H1 (cell line): ENCODE measurements at regions not wholly inside any gene's neighbourhood (a gene's known extent, or its start where the extent isn't known, plus 50 kb on each side); places are given as distances from the start of the nearest gene placed in this dataset.

Source experiments
- CTCF ChIA-PET: fragments of 300-600 bp; sonication (Branson Sonifier 250); formaldehyde crosslinking; loops from one replicate; lab custom pipeline; 2021; ENCODE audit not compliant: partially characterized antibody; lab: Charles Lee
- POLR2A ChIA-PET: fragments of 300-600 bp; sonication (Branson Sonifier 250); formaldehyde crosslinking; loops from one replicate; lab custom pipeline; 2021; ENCODE audit warnings: inconsistent platforms; ENCODE audit not compliant: partially characterized antibody; lab: Charles Lee
- DNase-seq, 2 experiments: peaks; one replicate each; pipeline versions ENCODE4 v3.0.0 to v3.0.0-alpha.2; 2010 to 2022; ENCODE audit warnings: low spot score in 2 of 2, low read depth in 1 of 2, mixed read lengths in 1 of 2
- FAIRE-seq: peaks from 2 replicates; lab custom pipeline; 2011; peaks lifted over from hg19 to GRCh38; lab: Jason Lieb, UNC
- H2AFZ ChIP-seq: 2 replicates; pipeline ENCODE4 v1.8.1; 2012; ENCODE audit warnings: low read length, inconsistent platforms
- H2AK5ac ChIP-seq: 2 replicates; pipeline ENCODE4 v1.6.1; 2013; ENCODE audit warnings: low read depth, low read length
- H2BK120ac ChIP-seq: replicated peaks from 2 replicates; pipeline ENCODE3; 2013; ENCODE audit warnings: low read depth, low read length, inconsistent platforms
- H2BK12ac ChIP-seq: 2 replicates; pipeline ENCODE4 v1.6.1; 2013; ENCODE audit warnings: low read depth, low read length
- H2BK15ac ChIP-seq: 2 replicates; pipeline ENCODE4 v1.6.1; 2013; ENCODE audit warnings: low read length
- H2BK20ac ChIP-seq: 2 replicates; pipeline ENCODE4 v1.6.1; 2013; ENCODE audit warnings: low read length
- H2BK5ac ChIP-seq: 2 replicates; pipeline ENCODE4 v1.6.1; 2013; ENCODE audit warnings: low read depth, low read length
- H3K14ac ChIP-seq: 2 replicates; pipeline ENCODE4 v1.6.1; 2013; ENCODE audit warnings: inconsistent platforms; ENCODE audit not compliant: insufficient read length
- H3K18ac ChIP-seq: 2 replicates; pipeline ENCODE4 v1.6.1; 2013; ENCODE audit warnings: low read length; ENCODE audit errors: extremely low read depth
- H3K23ac ChIP-seq: 2 replicates; pipeline ENCODE4 v1.6.1; 2013; ENCODE audit warnings: inconsistent platforms; ENCODE audit not compliant: insufficient read length
- H3K23me2 ChIP-seq: 2 replicates; pipeline ENCODE4 v1.6.1; 2013; ENCODE audit warnings: low read depth, low read length
- H3K27ac ChIP-seq: 2 replicates; pipeline ENCODE4 v1.6.1; 2011; ENCODE audit warnings: low read depth, low read length, inconsistent platforms
- H3K27me3 ChIP-seq, 4 experiments: replicated peaks in 1 of 4; 1 replicate in 1 of 4; 2 replicates in 3 of 4; pipeline versions ENCODE4 v1.6.1 to v1.8.1; 2011 to 2013; ENCODE audit warnings: low read length in 3 of 4, mild to moderate bottlenecking in 3 of 4, inconsistent platforms in 2 of 4, mixed read lengths in 2 of 4, moderate library complexity in 1 of 4; ENCODE audit not compliant: control insufficient read depth in 3 of 4, insufficient read depth in 3 of 4; ENCODE audit errors: extremely low read depth in 1 of 4
- H3K36me3 ChIP-seq, 4 experiments: 2 replicates each; pipeline versions ENCODE4 v1.6.1 to v1.8.1; 2011 to 2013; ENCODE audit warnings: mild to moderate bottlenecking in 4 of 4, low read length in 3 of 4, moderate library complexity in 2 of 4, control low read depth in 1 of 4, inconsistent platforms in 1 of 4; ENCODE audit not compliant: insufficient read depth in 4 of 4, control insufficient read depth in 2 of 4
- H3K4ac ChIP-seq: replicated peaks from 2 replicates; pipeline ENCODE3; 2013; ENCODE audit warnings: low read length, low read depth, mixed read lengths, inconsistent platforms; ENCODE audit not compliant: insufficient read length
- H3K4me1 ChIP-seq, 4 experiments: replicated peaks in 1 of 4; 1 replicate in 1 of 4; 2 replicates in 3 of 4; pipeline versions ENCODE4 v1.6.1 to v1.8.1; 2011 to 2013; ENCODE audit warnings: low read length in 3 of 4, inconsistent platforms in 2 of 4, mixed read lengths in 1 of 4; ENCODE audit not compliant: insufficient read depth in 4 of 4, control insufficient read depth in 3 of 4
- H3K4me2 ChIP-seq, 2 experiments: 2 replicates each; pipeline versions ENCODE4 v1.6.1 to v1.8.1; 2011 to 2013; ENCODE audit warnings: low read depth in 2 of 2, low read length in 2 of 2, control low read depth in 1 of 2, inconsistent platforms in 1 of 2, mild to moderate bottlenecking in 1 of 2; ENCODE audit not compliant: insufficient read depth in 1 of 2
- H3K4me3 ChIP-seq, 4 experiments: fragments of 200-600, 300-600 bp in 1 of 4; sonication (generic), shearing (Covaris generic), sonication (Bioruptor Twin) in 1 of 4; 2 replicates each; pipeline versions ENCODE4 v1.5.1 to v1.8.1; 2011 to 2016; ENCODE audit warnings: low read length in 4 of 4, low read depth in 3 of 4, control low read depth in 2 of 4, inconsistent platforms in 2 of 4, mild to moderate bottlenecking in 2 of 4, mixed read lengths in 1 of 4, moderate library complexity in 1 of 4; ENCODE audit not compliant: insufficient read depth in 2 of 4; ENCODE audit errors: extremely low read depth in 1 of 4
- H3K56ac ChIP-seq: replicated peaks from 2 replicates; pipeline ENCODE3; 2013; ENCODE audit warnings: low read depth, mild to moderate bottlenecking, mixed read lengths, low read length, inconsistent platforms; ENCODE audit not compliant: insufficient read length
- H3K79me1 ChIP-seq: 2 replicates; pipeline ENCODE4 v1.6.1; 2013; ENCODE audit warnings: low read depth, low read length, control low read depth
- H3K79me2 ChIP-seq, 2 experiments: 2 replicates each; pipeline versions ENCODE4 v1.6.1 to v1.8.1; 2012 to 2013; ENCODE audit warnings: low read length in 2 of 2, mild to moderate bottlenecking in 2 of 2, inconsistent platforms in 1 of 2; ENCODE audit not compliant: insufficient read depth in 2 of 2, control insufficient read depth in 1 of 2
- H3K9ac ChIP-seq, 4 experiments: replicated peaks in 1 of 4; 1 replicate in 1 of 4; 2 replicates in 3 of 4; pipeline versions ENCODE4 v1.6.1 to v1.8.1; 2011 to 2013; ENCODE audit warnings: low read depth in 3 of 4, low read length in 3 of 4, control low read depth in 2 of 4, mild to moderate bottlenecking in 2 of 4, moderate library complexity in 2 of 4, inconsistent platforms in 1 of 4; ENCODE audit errors: extremely low read depth in 1 of 4
- H3K9me3 ChIP-seq, 2 experiments: 2 replicates each; pipeline versions ENCODE4 v1.6.1 to v1.8.1; 2012 to 2013; ENCODE audit warnings: mild to moderate bottlenecking in 2 of 2, moderate library complexity in 2 of 2, control low read depth in 1 of 2, inconsistent platforms in 1 of 2, low read depth in 1 of 2, low read length in 1 of 2, mixed read lengths in 1 of 2; ENCODE audit not compliant: insufficient read depth in 2 of 2
- H4K20me1 ChIP-seq, 2 experiments: replicated peaks in 1 of 2; 2 replicates each; pipeline versions ENCODE3 to v1.8.1; 2011 to 2013; ENCODE audit warnings: inconsistent platforms in 2 of 2, low read length in 2 of 2, mild to moderate bottlenecking in 1 of 2; ENCODE audit not compliant: insufficient read depth in 2 of 2, control insufficient read depth in 1 of 2
- H4K5ac ChIP-seq: 2 replicates; pipeline ENCODE4 v1.6.1; 2013; ENCODE audit warnings: low read length, low read depth, mixed read lengths, inconsistent platforms; ENCODE audit not compliant: insufficient read length
- H4K8ac ChIP-seq: 2 replicates; pipeline ENCODE4 v1.8.0; 2013; ENCODE audit warnings: mild to moderate bottlenecking, moderate library complexity, low read length, inconsistent platforms; ENCODE audit not compliant: insufficient read depth; ENCODE audit errors: extremely low read depth
- H4K91ac ChIP-seq: replicated peaks from 2 replicates; pipeline ENCODE3; 2013; ENCODE audit warnings: low read length, mixed read lengths, inconsistent platforms; ENCODE audit not compliant: insufficient read length
- EGR1 ChIP-seq: IDR thresholded peaks from 2 replicates; pipeline ENCODE4 v1.6.1; 2011; ENCODE audit warnings: low read depth, low read length, borderline replicate concordance
- EZH2 ChIP-seq: fragments of 200-600 bp; sonication (generic); IDR thresholded peaks from 2 replicates; pipeline ENCODE4 v1.7.1; 2012; ENCODE audit warnings: low read depth, mild to moderate bottlenecking, moderate library complexity, low read length, inconsistent platforms; ENCODE audit not compliant: severe bottlenecking
- GABPA ChIP-seq: IDR thresholded peaks from 2 replicates; pipeline ENCODE4 v1.6.1; 2011; ENCODE audit warnings: mild to moderate bottlenecking, low read length, moderate library complexity, borderline replicate concordance; ENCODE audit not compliant: insufficient read depth
- GTF2F1 ChIP-seq: IDR thresholded peaks from 2 replicates; pipeline ENCODE4 v1.6.1; 2012; ENCODE audit warnings: low read depth, low read length, improper control_type of control experiment, borderline replicate concordance
- JUND ChIP-seq: IDR thresholded peaks from 2 replicates; pipeline ENCODE4 v1.6.1; 2011; ENCODE audit warnings: mild to moderate bottlenecking, improper control_type of control experiment, low read length
- POLR2AphosphoS5 ChIP-seq: IDR thresholded peaks from 2 replicates; pipeline ENCODE4 v1.6.1; 2011; ENCODE audit warnings: low read depth, low read length
- RBBP5 ChIP-seq: IDR thresholded peaks from 2 replicates; pipeline ENCODE4 v1.7.1; 2012; ENCODE audit warnings: low read depth, mild to moderate bottlenecking, inconsistent platforms, low read length, moderate library complexity, borderline replicate concordance
- RNF2 ChIP-seq: fragments of 200-900, 300-1000 bp; sonication (generic); IDR thresholded peaks from 2 replicates; pipeline ENCODE4 v1.7.1; 2016; ENCODE audit warnings: borderline replicate concordance, low read depth, mild to moderate bottlenecking, antibody characterized with exemption, low read length; ENCODE audit not compliant: poor library complexity, severe bottlenecking; ENCODE audit errors: missing control alignments
- SIRT6 ChIP-seq: IDR thresholded peaks from one replicate; pipeline ENCODE4 v1.7.1; 2012; ENCODE audit warnings: low read length, inconsistent platforms
- SP2 ChIP-seq: IDR thresholded peaks from 2 replicates; pipeline ENCODE4 v1.6.1; 2012; ENCODE audit warnings: mild to moderate bottlenecking, low read length, inconsistent platforms
- SP4 ChIP-seq: IDR thresholded peaks from 2 replicates; pipeline ENCODE4 v1.6.1; 2012; ENCODE audit warnings: low read length, inconsistent platforms
- SUZ12 ChIP-seq: fragments of 200-600 bp; sonication (generic); IDR thresholded peaks from 2 replicates; pipeline ENCODE4 v1.6.1; 2012; ENCODE audit warnings: mild to moderate bottlenecking, inconsistent platforms, low read length, moderate library complexity, mixed read lengths
- TCF12 ChIP-seq: IDR thresholded peaks from 2 replicates; pipeline ENCODE4 v1.6.1; 2011; ENCODE audit warnings: low read depth, mild to moderate bottlenecking, low read length
- WGBS, 2 experiments: shearing (Covaris generic) in 1 of 2; methylation state at CpG; one replicate each; pipeline versions ENCODE4 v1.1.6 to v1.1.7; 2013 to 2015; ENCODE audit warnings: low lambda C conversion rate in 2 of 2, mixed read lengths in 2 of 2, inconsistent platforms in 1 of 2, low coverage in 1 of 2, missing lambda C conversion rate in 1 of 2; ENCODE audit not compliant: insufficient replicate concordance in 2 of 2, insufficient coverage in 1 of 2, insufficient read length in 1 of 2; ENCODE audit errors: extremely low coverage in 1 of 2, missing lambda C conversion rate in 1 of 2; 5-methylcytosine and 5-hydroxymethylcytosine counted together
- TF ChIP-seq, protein P1 (sequence below): IDR thresholded peaks from 2 replicates; pipeline ENCODE4 v1.6.1; 2011; ENCODE audit warnings: low read depth, mild to moderate bottlenecking, low read length; ENCODE audit not compliant: insufficient read depth
- TF ChIP-seq, protein P2 (sequence below): IDR thresholded peaks from 2 replicates; pipeline ENCODE4 v1.6.1; 2012; ENCODE audit warnings: inconsistent platforms

DNA sequence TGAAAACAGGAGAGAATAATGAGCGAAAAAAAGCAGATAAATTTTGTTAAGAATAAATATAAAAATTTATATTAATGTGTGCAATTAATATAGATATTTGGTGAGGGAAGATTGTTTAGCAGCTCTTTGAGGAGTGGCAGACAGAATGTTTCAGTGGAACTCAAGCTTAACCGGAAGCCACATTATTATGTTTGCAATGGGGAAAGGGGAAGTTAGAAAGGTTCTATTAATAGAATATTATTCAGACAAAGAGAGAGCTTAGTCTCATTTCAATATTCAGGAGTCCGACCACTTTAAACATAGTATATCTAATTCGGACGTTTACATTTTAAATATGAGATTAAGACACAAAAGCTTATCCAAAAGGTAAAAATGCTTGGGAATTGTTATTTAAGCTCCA, 81.6 kb upstream of the KHDRBS2 start:
- Histone ChIP-seq H4K8ac (no peak overlapping the region), H3K56ac (no peak overlapping the region), H3K27me3 (no peaks in the 10 kb centered on the region), H2BK5ac (no peak overlapping the region), H4K91ac (no peak overlapping the region), H3K23ac (no peak overlapping the region), H2BK12ac (no peak overlapping the region), H3K79me2 (no peaks in the 10 kb centered on the region), H3K4me1 (no peaks in the 10 kb centered on the region; a peak in 1 of 7 replicates), H3K79me1 (no peaks in the 10 kb centered on the region), H3K4me2 (no peak overlapping the region), H3K18ac (no peak overlapping the region), H2BK120ac (no peak overlapping the region), H2AFZ (no peak overlapping the region), H4K5ac (no peak overlapping the region), H3K4me3 (no peak overlapping the region), H2BK15ac (no peak overlapping the region), H3K9ac (no peak overlapping the region), H3K14ac (no peak overlapping the region), H3K9me3 (no peaks in the 10 kb centered on the region), H3K23me2 (no peaks in the 10 kb centered on the region), H3K27ac (no peak overlapping the region), H3K4ac (no peak overlapping the region), H3K36me3 (no peaks in the 10 kb centered on the region), H4K20me1 (no peaks in the 10 kb centered on the region), H2BK20ac (no peak overlapping the region), H2AK5ac (no peak overlapping the region)
- no peak for DNase-seq
- FAIRE-seq, result no peak
- no peak for TF ChIP-seq SUZ12
- no peak for TF ChIP-seq RNF2
- TF ChIP-seq RBBP5, result no peak
- TF ChIP-seq EZH2, result no peak
- no peak for TF ChIP-seq EGR1
- TF ChIP-seq SP4, result no peak
- no peak for TF ChIP-seq GTF2F1
- TF ChIP-seq, protein P1, sequence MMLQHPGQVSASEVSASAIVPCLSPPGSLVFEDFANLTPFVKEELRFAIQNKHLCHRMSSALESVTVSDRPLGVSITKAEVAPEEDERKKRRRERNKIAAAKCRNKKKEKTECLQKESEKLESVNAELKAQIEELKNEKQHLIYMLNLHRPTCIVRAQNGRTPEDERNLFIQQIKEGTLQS, result no peak
- TF ChIP-seq TCF12, result no peak
- TF ChIP-seq SP2, result no peak
- TF ChIP-seq GABPA, result no peak
- no peak for TF ChIP-seq JUND
- no peak for TF ChIP-seq POLR2AphosphoS5
- TF ChIP-seq, protein P2, sequence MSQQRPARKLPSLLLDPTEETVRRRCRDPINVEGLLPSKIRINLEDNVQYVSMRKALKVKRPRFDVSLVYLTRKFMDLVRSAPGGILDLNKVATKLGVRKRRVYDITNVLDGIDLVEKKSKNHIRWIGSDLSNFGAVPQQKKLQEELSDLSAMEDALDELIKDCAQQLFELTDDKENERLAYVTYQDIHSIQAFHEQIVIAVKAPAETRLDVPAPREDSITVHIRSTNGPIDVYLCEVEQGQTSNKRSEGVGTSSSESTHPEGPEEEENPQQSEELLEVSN, result no peak
- TF ChIP-seq SIRT6, result no peak
- ChIA-PET CTCF (no interaction called here), POLR2A (no interaction called here)
- WGBS, 2 experiments, result 84 to 100% methylated on average over 1 to 5 of the region's 5 CpGs
